Neuron (in vitro differentiated cells): ENCODE measurements at regions not wholly inside any gene's neighbourhood (a gene's known extent, or its start where the extent isn't known, plus 50 kb on each side); places are given as distances from the start of the nearest gene placed in this dataset.
"Not testable (repeated sequence)": the region's sequence is repeated elsewhere in the genome, so short reads cannot be mapped to it uniquely, and the experiment has no call there.

Experiments
- H2AFZ ChIP-seq: one replicate; pipeline ENCODE4 v1.6.1; 2013; ENCODE audit warnings: low read depth, mild to moderate bottlenecking, inconsistent platforms, low read length, moderate library complexity
- H3K27me3 ChIP-seq: one replicate; pipeline ENCODE4 v1.6.1; 2013; ENCODE audit warnings: low read length; ENCODE audit not compliant: insufficient read depth
- H3K36me3 ChIP-seq: one replicate; pipeline ENCODE4 v1.6.1; 2013; ENCODE audit warnings: low read length; ENCODE audit not compliant: insufficient read depth
- H3K4me1 ChIP-seq: one replicate; pipeline ENCODE4 v1.6.1; 2013; ENCODE audit warnings: low read length; ENCODE audit not compliant: insufficient read depth
- H3K4me3 ChIP-seq: 2 replicates; pipeline ENCODE4 v1.5.1; 2013; ENCODE audit warnings: mild to moderate bottlenecking, low read length, moderate library complexity
- H3K9me3 ChIP-seq: one replicate; pipeline ENCODE4 v1.6.1; 2013; ENCODE audit warnings: low read length

DNA sequence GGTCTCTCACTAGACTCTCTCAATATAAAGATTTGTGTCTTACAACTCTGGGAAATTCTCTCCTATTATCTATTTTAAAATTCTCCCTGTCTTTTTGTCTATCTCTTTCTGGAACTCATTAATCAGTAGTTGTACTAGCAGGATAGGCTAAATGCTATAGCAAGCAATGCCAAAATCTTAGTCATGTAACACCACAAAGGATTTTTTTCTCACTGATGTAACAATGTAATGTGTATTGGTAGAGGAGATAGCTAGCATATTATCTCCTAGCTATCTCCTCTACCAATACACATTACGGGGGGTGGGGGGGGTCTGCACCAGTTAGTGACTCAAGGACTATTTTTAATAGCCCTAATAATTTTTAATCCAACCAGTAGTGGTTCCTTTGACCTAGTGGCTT lies 225.4 kb downstream of the KLHL28 start:
- no peak overlapping the region for H3K4me3 ChIP-seq
- no peaks in the 10 kb centered on the region for H3K36me3 ChIP-seq
- H2AFZ ChIP-seq: no peak overlapping the region
- H3K27me3 ChIP-seq: no peaks in the 10 kb centered on the region
- H3K9me3 ChIP-seq: no peaks in the 10 kb centered on the region
- H3K4me1 ChIP-seq: no peaks in the 10 kb centered on the region

DNA sequence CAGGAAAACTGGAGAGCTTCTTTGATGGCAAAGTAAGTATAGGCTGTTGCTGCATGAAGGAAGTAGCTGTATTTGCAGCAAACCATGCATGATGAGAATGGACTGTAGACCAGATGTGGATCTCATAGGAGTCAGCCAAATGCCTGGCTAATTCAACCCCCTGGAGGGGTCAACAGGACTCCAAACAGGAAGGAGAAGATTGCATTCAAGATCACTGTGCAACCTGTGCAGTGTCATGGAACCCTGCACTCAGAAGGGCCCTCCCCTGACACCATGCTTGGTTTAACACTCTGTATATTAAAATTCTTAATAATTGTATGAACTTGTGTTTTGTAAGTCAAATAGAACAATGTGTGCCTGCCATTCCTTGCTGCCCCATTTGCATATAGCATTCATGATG lies 225.1 kb upstream of the FSCB start:
- H3K4me1 ChIP-seq: no peaks in the 10 kb centered on the region
- H3K36me3 ChIP-seq: no peaks in the 10 kb centered on the region
- H3K9me3 ChIP-seq: no peaks in the 10 kb centered on the region
- no peaks in the 10 kb centered on the region for H3K27me3 ChIP-seq
- no peak overlapping the region for H3K4me3 ChIP-seq
- no peak overlapping the region for H2AFZ ChIP-seq

DNA sequence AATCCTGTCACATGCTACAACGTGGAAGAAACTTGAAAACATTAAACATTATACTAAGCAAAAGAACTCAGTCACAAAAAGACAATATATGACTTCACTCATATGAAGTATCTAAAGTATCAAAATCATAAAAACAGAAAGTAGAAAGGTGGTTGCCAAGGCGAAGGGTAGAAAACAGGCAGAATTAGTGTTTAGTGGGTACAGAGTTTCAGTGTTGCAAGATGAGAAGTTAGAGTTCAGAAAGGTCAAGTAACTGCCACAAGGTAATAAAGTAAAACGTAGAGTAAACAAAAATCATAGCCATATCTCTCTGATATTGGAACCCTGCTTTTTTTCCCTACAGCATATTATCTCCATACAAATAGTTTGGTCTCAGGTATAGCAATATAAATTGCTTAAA lies 223.8 kb upstream of the FSCB start:
- Histone ChIP-seq H3K27me3 (no peaks in the 10 kb centered on the region), H3K4me3 (no peak overlapping the region), H3K4me1 (no peaks in the 10 kb centered on the region), H3K9me3 (no peaks in the 10 kb centered on the region), H3K36me3 (no peaks in the 10 kb centered on the region), H2AFZ (no peak overlapping the region)

DNA sequence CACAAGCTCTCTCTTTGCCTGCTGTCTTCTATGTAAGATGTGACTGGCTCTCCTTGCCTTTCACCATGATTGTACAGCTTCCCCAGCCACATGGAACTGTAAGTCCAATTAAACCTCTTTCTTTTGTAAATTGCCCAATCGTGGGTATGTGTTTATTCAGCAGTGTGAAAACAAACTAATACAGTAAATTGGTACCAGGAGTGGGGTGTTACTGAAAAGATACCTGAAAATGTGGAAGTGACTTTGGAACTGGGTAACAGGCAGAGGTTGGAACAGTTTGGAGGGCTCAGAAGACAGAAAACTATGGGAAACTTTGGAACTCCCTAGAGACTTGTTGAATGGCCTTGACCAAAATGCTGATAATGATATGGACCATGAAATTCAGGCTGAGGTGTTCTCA lies 214.3 kb upstream of the FSCB start:
- not testable (repeated sequence) for H3K4me3 ChIP-seq, H3K27me3 ChIP-seq, H2AFZ ChIP-seq, H3K9me3 ChIP-seq, H3K36me3 ChIP-seq, H3K4me1 ChIP-seq

DNA sequence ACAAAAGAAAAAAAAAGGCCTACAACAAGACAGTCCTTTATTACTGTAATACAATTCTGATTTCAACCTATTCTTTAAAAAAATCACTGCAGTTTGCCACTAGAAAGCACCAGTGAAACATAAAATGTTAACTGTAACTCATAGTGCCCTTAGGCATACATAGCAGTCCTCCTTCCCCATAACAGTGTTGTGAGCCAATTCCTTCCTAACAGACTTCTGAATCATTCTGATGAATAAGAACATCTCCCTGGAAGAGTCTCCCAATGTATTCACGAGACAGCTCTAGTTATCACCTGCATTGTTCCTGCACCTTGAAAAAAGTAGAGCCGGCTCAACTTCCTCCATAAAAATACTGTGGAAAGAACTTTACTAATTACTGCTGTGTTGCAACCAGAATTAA lies 213.6 kb upstream of the FSCB start:
- Histone ChIP-seq H3K4me1 (no peaks in the 10 kb centered on the region), H3K4me3 (no peak overlapping the region), H3K9me3 (no peaks in the 10 kb centered on the region), H3K36me3 (no peaks in the 10 kb centered on the region), H3K27me3 (no peaks in the 10 kb centered on the region), H2AFZ (no peak overlapping the region)

DNA sequence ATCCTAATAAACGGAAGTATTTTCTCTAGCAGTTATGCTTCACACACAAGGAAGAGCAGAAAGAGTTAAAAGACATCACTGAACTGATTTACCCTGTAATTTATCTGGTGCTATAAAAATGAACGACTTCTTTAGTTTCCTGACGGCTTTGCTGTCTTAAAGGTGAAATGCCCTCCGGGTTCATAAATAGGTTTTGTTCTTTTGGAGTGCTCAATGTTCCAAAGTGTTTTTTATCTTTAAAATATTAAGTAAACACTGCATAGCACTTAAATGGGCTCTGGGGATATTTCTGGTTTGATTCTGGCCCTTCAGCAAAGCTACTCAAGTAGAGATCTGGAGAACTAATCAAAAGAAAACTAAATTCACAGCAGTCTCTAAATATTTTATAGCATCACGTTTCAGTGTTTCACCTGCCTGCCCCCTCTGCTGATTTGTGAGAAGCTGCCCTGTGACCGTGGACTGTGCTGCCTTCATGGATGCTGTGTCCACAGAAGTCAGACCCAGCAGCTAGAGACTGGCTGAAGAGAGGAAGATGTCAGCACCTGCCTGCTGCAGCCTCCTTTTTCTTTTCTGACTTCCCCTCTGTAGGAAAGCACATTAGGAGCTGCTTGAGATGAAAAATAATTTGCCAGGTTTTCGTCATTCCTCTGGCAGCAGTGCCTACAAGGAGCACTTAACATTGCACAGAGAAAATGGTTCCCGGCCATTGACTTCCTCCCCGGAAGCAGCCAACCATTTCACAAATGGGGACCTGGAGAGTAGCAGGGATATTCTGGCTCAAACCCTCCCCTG lies 205.1 kb upstream of the FSCB start:
- peak overlapping the region; percentile 17 for H2AFZ ChIP-seq

DNA sequence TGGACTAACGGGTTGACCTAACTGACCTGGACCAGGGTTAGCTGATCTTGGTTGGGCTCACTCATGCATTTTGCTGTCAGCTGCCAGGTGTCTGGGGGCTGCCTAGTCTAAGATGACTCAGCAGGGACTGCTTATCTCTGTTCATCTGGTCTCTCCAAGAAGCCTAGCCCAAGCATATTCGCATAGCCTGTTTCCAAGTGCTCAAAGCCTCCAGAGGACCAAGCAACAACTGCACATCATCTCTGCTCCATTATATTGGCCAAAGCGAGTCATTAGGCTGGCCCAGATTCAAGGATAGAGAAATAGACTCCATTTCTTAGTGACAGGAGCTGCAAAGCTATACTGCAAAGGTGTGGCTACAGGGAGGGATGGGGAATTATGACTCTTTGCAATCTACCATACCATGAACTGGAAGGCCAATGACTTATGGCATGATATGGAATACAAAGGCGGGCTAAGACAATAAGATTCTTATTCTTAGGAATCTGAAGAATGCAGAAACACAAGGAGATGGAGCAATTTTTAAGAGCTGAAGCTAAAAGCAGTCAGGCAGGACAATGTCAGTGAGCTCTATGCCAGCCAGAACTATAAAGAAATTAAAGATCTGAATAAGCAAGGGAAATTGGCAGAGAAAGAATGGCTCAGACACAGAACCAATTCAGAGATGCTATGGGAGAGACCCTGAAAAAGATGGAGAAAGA lies 194.6 kb upstream of the FSCB start:
- H3K4me1 ChIP-seq: no peaks in the 10 kb centered on the region
- no peaks in the 10 kb centered on the region for H3K27me3 ChIP-seq
- no peak overlapping the region for H2AFZ ChIP-seq
- H3K36me3 ChIP-seq: no peaks in the 10 kb centered on the region
- H3K4me3 ChIP-seq: no peak overlapping the region
- H3K9me3 ChIP-seq: no peaks in the 10 kb centered on the region

More for the DNA sequence above, 205.1 kb upstream of the FSCB start:
- Histone ChIP-seq H3K9me3 (no peaks in the 10 kb centered on the region), H3K4me1 (no peaks in the 10 kb centered on the region), H3K27me3 (no peaks in the 10 kb centered on the region), H3K36me3 (no peaks in the 10 kb centered on the region), H3K4me3 (no peak overlapping the region)

DNA sequence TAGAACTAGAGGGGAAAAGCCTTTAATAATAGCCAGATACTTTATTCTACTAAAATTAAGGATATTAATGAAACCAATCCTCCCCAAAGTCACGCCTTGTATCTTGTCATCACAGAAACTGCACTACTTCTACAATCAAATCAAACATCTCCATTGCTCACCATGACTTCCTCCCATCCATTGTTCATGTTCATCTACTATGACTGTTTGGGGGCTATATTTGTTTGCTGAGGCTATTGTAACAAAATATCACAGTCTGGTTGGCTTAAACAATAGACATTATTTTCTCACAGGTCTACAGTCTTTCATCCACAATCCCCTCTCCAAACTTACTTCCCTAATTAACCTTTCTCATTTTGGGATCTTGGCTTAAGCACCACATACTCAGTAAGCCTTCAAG lies 193.6 kb upstream of the FSCB start:
- no peaks in the 10 kb centered on the region for H3K9me3 ChIP-seq
- H3K4me3 ChIP-seq: no peak overlapping the region
- no peaks in the 10 kb centered on the region for H3K4me1 ChIP-seq
- no peaks in the 10 kb centered on the region for H3K36me3 ChIP-seq
- no peak overlapping the region for H2AFZ ChIP-seq
- H3K27me3 ChIP-seq: no peaks in the 10 kb centered on the region

DNA sequence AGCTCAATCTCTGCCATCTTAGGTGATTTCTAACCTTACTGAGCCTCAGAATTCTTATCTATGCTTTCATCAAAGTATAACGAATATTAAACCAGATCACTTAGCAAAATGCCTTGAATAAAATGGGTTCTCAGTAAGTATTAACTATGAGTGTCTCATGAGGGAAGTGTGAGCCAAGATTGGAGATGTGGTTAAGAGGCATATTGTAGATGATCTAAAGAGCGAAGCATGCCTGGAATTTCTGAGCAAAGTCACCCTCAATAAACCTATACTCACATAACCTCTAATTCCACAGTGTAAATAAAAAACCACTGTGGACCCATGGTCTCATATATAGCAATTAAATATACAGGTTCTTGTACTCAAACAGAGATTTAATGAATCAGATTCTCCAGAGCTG lies 193.1 kb upstream of the FSCB start:
- no peaks in the 10 kb centered on the region for H3K4me1 ChIP-seq
- no peaks in the 10 kb centered on the region for H3K9me3 ChIP-seq
- no peaks in the 10 kb centered on the region for H3K27me3 ChIP-seq
- H2AFZ ChIP-seq: no peak overlapping the region
- no peaks in the 10 kb centered on the region for H3K36me3 ChIP-seq
- H3K4me3 ChIP-seq: no peak overlapping the region

DNA sequence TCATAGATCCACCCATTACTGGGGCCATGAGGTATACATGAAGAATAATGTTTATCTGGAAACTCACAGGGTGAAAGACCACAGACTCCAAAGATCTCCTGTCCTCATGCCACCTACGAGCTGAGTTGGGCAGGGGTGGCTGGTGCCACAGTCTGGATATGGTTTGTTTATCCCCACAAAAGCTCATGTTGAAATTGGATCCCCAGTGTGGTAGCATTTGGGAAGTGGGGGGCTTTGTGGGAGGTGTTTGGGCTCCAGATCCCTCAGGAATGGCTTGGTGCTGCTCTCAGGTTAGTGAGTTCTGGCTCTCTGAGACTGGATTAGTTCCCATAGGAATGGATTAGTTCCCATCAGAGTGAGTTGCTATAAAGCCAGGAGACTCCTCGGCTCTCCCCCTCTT lies 192.3 kb upstream of the FSCB start:
- H3K4me1 ChIP-seq: no peaks in the 10 kb centered on the region
- H3K9me3 ChIP-seq: no peaks in the 10 kb centered on the region
- H3K36me3 ChIP-seq: no peaks in the 10 kb centered on the region
- H3K4me3 ChIP-seq: no peak overlapping the region
- no peaks in the 10 kb centered on the region for H3K27me3 ChIP-seq
- H2AFZ ChIP-seq: no peak overlapping the region

DNA sequence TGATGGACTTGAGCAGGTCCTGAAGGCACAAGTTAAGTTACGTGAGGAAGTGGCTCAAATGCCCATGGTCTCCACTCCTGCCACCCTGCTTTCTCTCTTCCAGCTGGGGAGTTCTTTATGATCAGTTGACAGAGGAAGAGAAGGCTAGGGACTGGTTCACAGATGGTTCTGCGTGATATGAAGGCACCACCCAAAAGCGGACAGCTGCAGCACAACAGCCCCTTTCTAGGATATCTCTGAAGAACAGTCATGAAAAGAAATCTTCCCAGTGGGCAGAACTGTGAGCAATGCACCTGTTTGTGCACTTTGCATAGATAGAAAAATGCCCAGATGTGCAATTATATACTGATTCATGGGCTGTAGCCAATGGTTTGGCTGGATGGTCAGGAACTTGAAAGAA lies 162.4 kb upstream of the FSCB start:
- Histone ChIP-seq H3K9me3 (no peaks in the 10 kb centered on the region), H2AFZ (no peak overlapping the region), H3K36me3 (no peaks in the 10 kb centered on the region), H3K4me1 (no peaks in the 10 kb centered on the region), H3K4me3 (no peak overlapping the region), H3K27me3 (no peaks in the 10 kb centered on the region)

DNA sequence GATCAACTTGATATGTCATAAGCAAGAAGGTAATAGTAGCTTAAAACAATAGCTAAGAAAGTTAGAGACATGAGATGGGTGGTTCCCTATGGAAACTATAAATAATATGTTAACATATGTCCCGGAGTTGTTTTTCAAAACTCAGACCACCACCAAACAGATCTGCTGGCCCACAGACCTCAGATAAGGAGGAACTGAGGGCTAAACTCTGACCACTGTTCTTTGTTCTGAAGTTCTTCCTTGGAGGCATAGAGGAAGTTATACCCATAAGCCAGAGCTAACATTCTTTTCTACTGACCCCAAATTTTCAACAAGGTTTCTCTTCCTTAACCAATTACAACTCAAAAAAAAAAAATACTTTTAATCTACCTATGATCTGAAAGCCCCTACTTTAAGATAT lies 156.1 kb upstream of the FSCB start:
- Histone ChIP-seq H3K4me3 (no peak overlapping the region), H3K36me3 (no peaks in the 10 kb centered on the region), H3K9me3 (no peaks in the 10 kb centered on the region), H3K27me3 (no peaks in the 10 kb centered on the region), H2AFZ (no peak overlapping the region), H3K4me1 (no peaks in the 10 kb centered on the region)

DNA sequence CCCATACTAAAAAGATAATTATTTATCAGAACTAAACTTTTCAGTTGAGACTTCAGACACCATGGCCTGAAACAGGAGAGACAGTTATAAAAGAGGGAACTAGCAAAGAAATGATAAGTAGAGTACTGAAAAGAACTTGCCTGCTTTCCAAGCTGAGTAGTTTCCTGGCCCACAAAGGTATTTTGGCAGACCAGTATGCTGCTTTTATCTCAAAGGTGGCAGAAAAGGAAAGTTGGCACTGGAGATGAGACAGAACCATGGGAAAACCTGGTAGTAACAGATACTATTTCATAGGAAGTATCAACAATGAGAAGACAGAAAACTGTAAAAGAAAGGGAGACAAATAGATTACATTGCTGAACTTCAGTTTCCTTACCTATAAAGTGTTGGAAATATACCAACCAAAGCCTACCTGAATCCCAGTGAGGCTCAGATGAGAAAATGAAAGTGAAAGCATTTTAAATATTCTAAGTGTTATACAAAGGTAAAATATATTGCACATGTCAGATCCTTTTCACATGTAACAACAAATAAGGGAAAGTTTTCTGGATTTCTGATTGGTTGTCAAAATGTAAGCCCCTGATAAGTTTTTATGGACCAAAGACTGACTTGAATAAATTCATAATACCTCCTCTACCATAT lies 155.3 kb upstream of the FSCB start:
- no peak overlapping the region for H2AFZ ChIP-seq
- H3K9me3 ChIP-seq: no peaks in the 10 kb centered on the region
- H3K4me1 ChIP-seq: no peaks in the 10 kb centered on the region
- H3K27me3 ChIP-seq: no peaks in the 10 kb centered on the region
- H3K36me3 ChIP-seq: no peaks in the 10 kb centered on the region
- no peak overlapping the region for H3K4me3 ChIP-seq
